HFFc6 (cell line): ENCODE measurements at regions not wholly inside any gene's neighbourhood (a gene's known extent, or its start where the extent isn't known, plus 50 kb on each side); places are given as distances from the start of the nearest gene placed in this dataset.

Experiments
- DNase-seq: peaks from one replicate; pipeline ENCODE4 v3.0.0-alpha.2; 2018
- H3K27ac Mint-ChIP-seq: 2 replicates; pipeline ENCODE4 v1.8.0; 2020; ENCODE audit warnings: mild to moderate bottlenecking, mixed read lengths
- H3K27me3 Mint-ChIP-seq: 2 replicates; pipeline ENCODE4 v1.8.0; 2021; ENCODE audit warnings: mild to moderate bottlenecking, moderate library complexity, mixed read lengths; ENCODE audit not compliant: insufficient read depth
- H3K36me3 Mint-ChIP-seq: 2 replicates; pipeline ENCODE4 v1.8.0; 2021; ENCODE audit warnings: low read depth, mixed read lengths
- H3K4me1 Mint-ChIP-seq: 2 replicates; pipeline ENCODE4 v1.8.0; 2020; ENCODE audit warnings: low read depth, mixed read lengths
- H3K4me3 Mint-ChIP-seq: 2 replicates; pipeline ENCODE4 v1.8.0; 2020; ENCODE audit warnings: mild to moderate bottlenecking, moderate library complexity, mixed read lengths
- H3K9me3 Mint-ChIP-seq: 2 replicates; pipeline ENCODE4 v1.8.0; 2020; ENCODE audit warnings: mild to moderate bottlenecking, mixed read lengths
- CTCF ChIP-seq: fragments of 200-600 bp; sonication (generic); IDR thresholded peaks from 2 replicates; pipeline ENCODE4 v1.5.0; 2021; ENCODE audit warnings: antibody characterized with exemption, mild to moderate bottlenecking

GRCh38 chr2:150141226-150142001 lies 346.1 kb downstream of the RND3 start:
- Mint-ChIP-seq H3K27me3 (no peaks in the 10 kb centered on the region; the same call in 1 of the 2 replicates), H3K27ac (peak overlapping the region; percentile 96), H3K4me1 (peaks cover 99% of the 10 kb centered on the region), H3K9me3 (peaks cover 14% of the 10 kb centered on the region), H3K4me3 (peak overlapping the region; percentile 57), H3K36me3 (peaks cover 14% of the 10 kb centered on the region)
- no peak for TF ChIP-seq CTCF
- peak; percentile 32 for DNase-seq

DNA sequence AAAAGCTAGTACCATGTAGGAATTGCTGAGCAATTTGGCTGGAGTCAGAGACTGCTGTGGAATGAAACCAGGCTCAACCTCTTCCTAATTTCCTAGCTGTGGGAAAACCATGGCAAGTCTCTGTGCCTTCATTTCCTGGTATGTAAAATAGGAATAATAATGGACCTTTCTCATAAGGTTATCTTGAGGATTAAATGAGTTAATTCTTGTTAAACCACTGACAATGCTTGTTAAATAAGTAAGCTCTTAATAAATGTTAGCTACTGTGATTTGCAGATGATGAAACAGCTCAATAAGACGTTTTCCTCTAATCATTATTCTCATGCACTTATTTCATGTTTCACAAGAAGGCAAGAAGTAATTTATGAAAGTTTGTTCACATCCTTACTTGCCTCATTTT lies 346.7 kb downstream of the RND3 start:
- no peak for DNase-seq
- Mint-ChIP-seq H3K9me3 (peaks cover 8% of the 10 kb centered on the region), H3K4me3 (no peak overlapping the region), H3K36me3 (peaks cover 7% of the 10 kb centered on the region), H3K4me1 (peaks cover 99% of the 10 kb centered on the region), H3K27me3 (no peaks in the 10 kb centered on the region; the same call in 1 of the 2 replicates), H3K27ac (peak overlapping the region; percentile 96)
- TF ChIP-seq CTCF = no peak

GRCh38 chr2:150138587-150138986 lies 348.9 kb downstream of the RND3 start:
- DNase-seq = no peak
- no peak for TF ChIP-seq CTCF
- Mint-ChIP-seq H3K27me3 (no peaks in the 10 kb centered on the region), H3K36me3 (no peaks in the 10 kb centered on the region), H3K27ac (no peak overlapping the region), H3K4me3 (no peak overlapping the region), H3K4me1 (peaks cover 99% of the 10 kb centered on the region), H3K9me3 (no peaks in the 10 kb centered on the region)

DNA sequence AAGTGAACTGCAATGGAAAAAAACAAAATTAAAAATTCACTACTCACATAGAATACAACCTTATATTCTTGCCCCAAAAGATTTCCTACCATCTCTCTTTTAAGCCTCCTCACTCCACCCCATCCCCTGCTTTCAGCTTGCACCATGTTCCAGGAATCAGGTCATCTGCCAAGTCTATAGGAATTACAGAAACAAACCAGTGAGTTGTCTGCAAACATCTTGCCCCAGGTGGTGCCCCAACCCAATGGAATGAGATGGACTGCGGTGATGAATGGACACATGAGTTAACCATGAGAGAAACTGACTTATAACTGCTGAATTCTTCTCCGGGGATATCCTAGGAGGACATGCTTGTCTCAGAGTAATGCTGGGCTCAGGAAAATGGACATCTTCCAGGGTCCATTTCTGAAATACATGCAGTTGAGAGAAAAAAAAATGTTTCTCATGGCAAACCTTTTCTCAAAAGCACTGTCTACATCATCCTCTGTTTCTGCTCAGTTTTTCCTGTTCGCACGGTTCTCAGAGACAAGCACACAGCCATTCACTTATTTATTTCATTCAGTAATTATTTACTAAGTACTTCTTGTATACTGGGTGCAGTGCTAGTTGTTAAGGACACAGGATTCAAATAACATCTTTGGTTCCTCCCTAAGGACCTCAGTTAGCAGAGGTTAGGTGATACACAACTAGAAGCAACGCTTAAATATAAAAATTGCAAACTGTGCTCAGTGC lies 350.0 kb downstream of the RND3 start:
- Mint-ChIP-seq H3K4me1 (peaks cover 93% of the 10 kb centered on the region), H3K27me3 (no peaks in the 10 kb centered on the region), H3K27ac (peak overlapping the region; percentile 3; the same call in 1 of the 2 replicates), H3K9me3 (no peaks in the 10 kb centered on the region), H3K36me3 (no peaks in the 10 kb centered on the region), H3K4me3 (no peak overlapping the region)
- no peak for TF ChIP-seq CTCF
- DNase-seq = no peak

DNA sequence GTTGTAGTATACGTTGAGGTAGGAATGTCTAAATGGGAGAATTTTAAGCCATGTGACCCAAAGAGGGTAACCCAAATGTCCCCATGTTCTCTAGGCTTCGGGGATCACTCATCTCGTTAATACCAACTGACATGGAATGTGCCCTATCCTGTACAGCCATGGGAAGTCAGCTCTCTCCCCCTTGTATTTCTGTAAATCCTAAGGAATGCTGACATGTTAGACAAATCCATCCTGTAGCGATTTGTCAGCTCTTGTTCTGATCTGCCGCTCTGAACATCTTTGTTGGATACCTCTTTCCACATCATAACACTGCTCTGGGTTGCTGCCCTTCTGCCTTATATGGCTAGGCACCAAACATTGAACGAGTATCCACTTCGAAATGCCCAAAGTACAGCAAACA lies 350.6 kb downstream of the RND3 start:
- Mint-ChIP-seq H3K4me1 (peaks cover 87% of the 10 kb centered on the region), H3K36me3 (no peaks in the 10 kb centered on the region), H3K27me3 (no peaks in the 10 kb centered on the region), H3K27ac (no peak overlapping the region), H3K4me3 (no peak overlapping the region), H3K9me3 (no peaks in the 10 kb centered on the region)
- no peak for TF ChIP-seq CTCF
- no peak for DNase-seq
